ENCODE measurements at regions not wholly inside any gene's neighbourhood (a gene's known extent, or its start where the extent isn't known, plus 50 kb on each side); places are given as distances from the start of the nearest gene placed in this dataset.
A peak's percentile ranks its signal among the peaks of the same experiment; 100 is the strongest.
"Not testable (repeated sequence)": the region's sequence is repeated elsewhere in the genome, so short reads cannot be mapped to it uniquely, and the experiment has no call there.

- no peak overlapping the region for H3K4me3 Mint-ChIP-seq
- H3K27me3 Mint-ChIP-seq, result no peaks in the 10 kb centered on the region
- no peak overlapping the region for H3K27ac Mint-ChIP-seq
- no peaks in the 10 kb centered on the region for H3K36me3 Mint-ChIP-seq
- intact Hi-C loops (cut with micrococcal nuclease), result no loop called here
- CTCF ChIA-PET, result interaction anchor here (1.6 kb wide), 1 partner anchor 10 kb away, joined by 5 read pairs; no protein-coding TSS in a partner anchor
- H3K9me3 Mint-ChIP-seq, result peaks cover 1% of the 10 kb centered on the region
- no peaks in the 10 kb centered on the region for H3K4me1 Mint-ChIP-seq (ENCODE audit: low read depth)
- DNase-seq, result no peak
- POLR2A ChIA-PET, result no interaction called here
Observed at GRCh38 chr21:14748662-14749061, 202.5 kb upstream of the SAMSN1 start.

- Mint-ChIP-seq H3K4me1 (ENCODE audit: low read depth) (no peaks in the 10 kb centered on the region), H3K9me3 (peaks cover 2% of the 10 kb centered on the region), H3K36me3 (no peaks in the 10 kb centered on the region), H3K4me3 (no peak overlapping the region), H3K27ac (no peak overlapping the region), H3K27me3 (no peaks in the 10 kb centered on the region)
- DNase-seq, result no peak
- ChIA-PET CTCF (no interaction called here), POLR2A (no interaction called here)
- intact Hi-C loops (cut with micrococcal nuclease), result no loop called here
Observed at GRCh38 chr21:14744368-14744767, 198.3 kb upstream of the SAMSN1 start.

GRCh38 chr21:14742119-14742518, 196.0 kb upstream of the SAMSN1 start:
- H3K27me3 Mint-ChIP-seq, result no peaks in the 10 kb centered on the region
- no peak overlapping the region for H3K4me3 Mint-ChIP-seq
- no peaks in the 10 kb centered on the region for H3K36me3 Mint-ChIP-seq
- DNase-seq, result no peak
- H3K9me3 Mint-ChIP-seq, result peaks cover 2% of the 10 kb centered on the region
- no peak overlapping the region for H3K27ac Mint-ChIP-seq
- peaks cover 9% of the 10 kb centered on the region for H3K4me1 Mint-ChIP-seq (ENCODE audit: low read depth)
- intact Hi-C loops (cut with micrococcal nuclease), result no loop called here
- ChIA-PET POLR2A (no interaction called here), CTCF (no interaction called here)

GRCh38 chr21:14741256-14741655, 195.1 kb upstream of the SAMSN1 start:
- Mint-ChIP-seq H3K27me3 (no peaks in the 10 kb centered on the region), H3K36me3 (no peaks in the 10 kb centered on the region), H3K27ac (no peak overlapping the region), H3K4me1 (ENCODE audit: low read depth) (peaks cover 16% of the 10 kb centered on the region), H3K9me3 (peaks cover 2% of the 10 kb centered on the region), H3K4me3 (no peak overlapping the region)
- POLR2A ChIA-PET, result no interaction called here
- intact Hi-C loops (cut with micrococcal nuclease), result no loop called here
- CTCF ChIA-PET, result interaction anchor here (1.2 kb wide), 1 partner anchor 270 kb away, joined by 3 read pairs; no protein-coding TSS in a partner anchor
- no peak for DNase-seq

- no peaks in the 10 kb centered on the region for H3K36me3 Mint-ChIP-seq
- H3K4me3 Mint-ChIP-seq, result no peak overlapping the region
- H3K9me3 Mint-ChIP-seq, result peaks cover 2% of the 10 kb centered on the region
- POLR2A ChIA-PET, result no interaction called here
- intact Hi-C loops (cut with micrococcal nuclease), result no loop called here
- H3K4me1 Mint-ChIP-seq (ENCODE audit: low read depth), result peaks cover 19% of the 10 kb centered on the region
- H3K27ac Mint-ChIP-seq, result no peak overlapping the region
- no peak for DNase-seq
- CTCF ChIA-PET, result interaction anchor here (1.2 kb wide), 1 partner anchor 269 kb away, joined by 3 read pairs; no protein-coding TSS in a partner anchor
- H3K27me3 Mint-ChIP-seq, result no peaks in the 10 kb centered on the region
Observed at GRCh38 chr21:14740692-14741091, 194.6 kb upstream of the SAMSN1 start.

GRCh38 chr21:14740116-14740515, 194.0 kb upstream of the SAMSN1 start:
- Mint-ChIP-seq H3K27me3 (no peaks in the 10 kb centered on the region), H3K36me3 (no peaks in the 10 kb centered on the region), H3K9me3 (peaks cover 2% of the 10 kb centered on the region), H3K4me1 (ENCODE audit: low read depth) (peaks cover 22% of the 10 kb centered on the region), H3K4me3 (no peak overlapping the region), H3K27ac (no peak overlapping the region)
- POLR2A ChIA-PET, result no interaction called here
- no peak for DNase-seq
- intact Hi-C loops (cut with micrococcal nuclease), result no loop called here
- CTCF ChIA-PET, result no interaction called here

- Mint-ChIP-seq H3K4me1 (ENCODE audit: low read depth) (peaks cover 22% of the 10 kb centered on the region), H3K27ac (no peak overlapping the region), H3K36me3 (no peaks in the 10 kb centered on the region), H3K27me3 (no peaks in the 10 kb centered on the region), H3K4me3 (no peak overlapping the region), H3K9me3 (peaks cover 2% of the 10 kb centered on the region)
- DNase-seq, result no peak
- POLR2A ChIA-PET, result no interaction called here
- intact Hi-C loops (cut with micrococcal nuclease), result loop anchor here (2.0 to 5.0 kb wide), 4 partner anchors 62 to 357 kb away; partner anchors contain the start of gene HSPA13
- CTCF ChIA-PET, result no interaction called here
Observed at GRCh38 chr21:14739590-14739989, 193.5 kb upstream of the SAMSN1 start.

- H3K4me3 Mint-ChIP-seq, POLR2A ChIA-PET: not testable (repeated sequence)
Observed at GRCh38 chr21:14738576-14738975, 192.5 kb upstream of the SAMSN1 start.

GRCh38 chr21:14737922-14738321, 191.8 kb upstream of the SAMSN1 start:
- Mint-ChIP-seq H3K27me3 (no peaks in the 10 kb centered on the region), H3K27ac (no peak overlapping the region), H3K36me3 (no peaks in the 10 kb centered on the region), H3K9me3 (no peaks in the 10 kb centered on the region), H3K4me3 (no peak overlapping the region), H3K4me1 (ENCODE audit: low read depth) (peaks cover 31% of the 10 kb centered on the region)
- ChIA-PET POLR2A (no interaction called here), CTCF (interaction anchor here (0.6 to 3.4 kb wide), 48 partner anchors 9 to 990 kb away, joined by 3 to 23 read pairs (median 4); partner anchors contain the start of gene HSPA13)
- intact Hi-C loops (cut with micrococcal nuclease), result loop anchor here (1.0 to 5.0 kb wide), 8 partner anchors 61 to 479 kb away; partner anchors contain the start of genes HSPA13 and SAMSN1
- peak; percentile 38 for DNase-seq

More at GRCh38 chr21:14738576-14738975, 192.5 kb upstream of the SAMSN1 start:
- not testable (repeated sequence) for H3K9me3 Mint-ChIP-seq, H3K27me3 Mint-ChIP-seq, H3K27ac Mint-ChIP-seq, DNase-seq, H3K36me3 Mint-ChIP-seq
- CTCF ChIA-PET, result interaction anchor here (0.6 to 3.4 kb wide), 39 partner anchors 10 to 990 kb away, joined by 3 to 23 read pairs (median 4); partner anchors contain the start of gene HSPA13
- intact Hi-C loops (cut with micrococcal nuclease), result loop anchor here (1.0 to 5.0 kb wide), 6 partner anchors 61 to 479 kb away; partner anchors contain the start of gene HSPA13
- peaks cover 29% of the 10 kb centered on the region for H3K4me1 Mint-ChIP-seq (ENCODE audit: low read depth)

GRCh38 chr21:14737284-14737691, 191.2 kb upstream of the SAMSN1 start:
- H3K9me3 Mint-ChIP-seq, result no peaks in the 10 kb centered on the region
- peaks cover 31% of the 10 kb centered on the region for H3K4me1 Mint-ChIP-seq (ENCODE audit: low read depth)
- H3K36me3 Mint-ChIP-seq, result no peaks in the 10 kb centered on the region
- H3K4me3 Mint-ChIP-seq, result no peak overlapping the region
- CTCF ChIA-PET, result interaction anchor here (0.6 to 3.4 kb wide), 39 partner anchors 9 to 991 kb away, joined by 3 to 23 read pairs (median 4); partner anchors contain the start of gene HSPA13
- intact Hi-C loops (cut with micrococcal nuclease), result loop anchor here (2.0 to 5.0 kb wide), 5 partner anchors 60 to 355 kb away; partner anchors contain the start of genes HSPA13 and SAMSN1
- DNase-seq, result no peak
- H3K27me3 Mint-ChIP-seq, result no peaks in the 10 kb centered on the region
- no peak overlapping the region for H3K27ac Mint-ChIP-seq
- POLR2A ChIA-PET, result no interaction called here

GRCh38 chr21:14736672-14737071, 190.6 kb upstream of the SAMSN1 start:
- H3K27me3 Mint-ChIP-seq, result no peaks in the 10 kb centered on the region

GRCh38 chr21:14736162-14736561, 190.0 kb upstream of the SAMSN1 start:
- POLR2A ChIA-PET, result no interaction called here
- Mint-ChIP-seq H3K9me3 (no peaks in the 10 kb centered on the region), H3K4me3 (no peak overlapping the region), H3K27ac (peak overlapping the region; percentile 62), H3K4me1 (ENCODE audit: low read depth) (peaks cover 31% of the 10 kb centered on the region), H3K36me3 (no peaks in the 10 kb centered on the region), H3K27me3 (no peaks in the 10 kb centered on the region)
- CTCF ChIA-PET, result interaction anchor here (0.6 to 3.4 kb wide), 12 partner anchors 12 to 483 kb away, joined by 3 to 23 read pairs (median 5); no protein-coding TSS in a partner anchor
- intact Hi-C loops (cut with micrococcal nuclease), result loop anchor here (2.0 to 5.0 kb wide), 5 partner anchors 59 to 354 kb away; partner anchors contain the start of genes HSPA13 and SAMSN1
- no peak for DNase-seq

More at GRCh38 chr21:14736672-14737071, 190.6 kb upstream of the SAMSN1 start:
- H3K27ac Mint-ChIP-seq, result no peak overlapping the region
- DNase-seq, result no peak
- intact Hi-C loops (cut with micrococcal nuclease), result loop anchor here (2.0 to 5.0 kb wide), 5 partner anchors 59 to 354 kb away; partner anchors contain the start of genes HSPA13 and SAMSN1
- CTCF ChIA-PET, result interaction anchor here (0.6 to 3.4 kb wide), 17 partner anchors 20 to 483 kb away, joined by 3 to 23 read pairs (median 4); no protein-coding TSS in a partner anchor
- H3K4me1 Mint-ChIP-seq (ENCODE audit: low read depth), result peaks cover 31% of the 10 kb centered on the region
- no peak overlapping the region for H3K4me3 Mint-ChIP-seq
- POLR2A ChIA-PET, result no interaction called here
- no peaks in the 10 kb centered on the region for H3K36me3 Mint-ChIP-seq
- no peaks in the 10 kb centered on the region for H3K9me3 Mint-ChIP-seq

Data from activated CD4-positive, alpha-beta memory T cell treated with anti-CD3 and anti-CD28 coated beads for 36 hours (primary cell).